NT2/D1 (cell line): ENCODE measurements at regions not wholly inside any gene's neighbourhood (a gene's known extent, or its start where the extent isn't known, plus 50 kb on each side); places are given as distances from the start of the nearest gene placed in this dataset.

Experiments used
- SUZ12 ChIP-seq: IDR thresholded peaks from 2 replicates; pipeline ENCODE4 v1.6.1; 2011; ENCODE audit not compliant: insufficient read length, insufficient read depth; ENCODE audit errors: extremely low read depth
- YY1 ChIP-seq: IDR thresholded peaks from 2 replicates; pipeline ENCODE4 v1.6.1; 2011; ENCODE audit not compliant: insufficient read length, insufficient read depth
- ZNF274 ChIP-seq: IDR thresholded peaks from 2 replicates; pipeline ENCODE4 v1.6.1; 2011; ENCODE audit warnings: mild to moderate bottlenecking, low read depth, low read length

GRCh38 chr10:32166365-32166764 is 110.1 kb upstream of the KIF5B start:
- no peak for TF ChIP-seq ZNF274
- no peak for TF ChIP-seq YY1
- no peak for TF ChIP-seq SUZ12
